ENCODE measurements at regions not wholly inside any gene's neighbourhood (a gene's known extent, or its start where the extent isn't known, plus 50 kb on each side); places are given as distances from the start of the nearest gene placed in this dataset.
"Not testable (repeated sequence)": the region's sequence is repeated elsewhere in the genome, so short reads cannot be mapped to it uniquely, and the experiment has no call there.

DNA sequence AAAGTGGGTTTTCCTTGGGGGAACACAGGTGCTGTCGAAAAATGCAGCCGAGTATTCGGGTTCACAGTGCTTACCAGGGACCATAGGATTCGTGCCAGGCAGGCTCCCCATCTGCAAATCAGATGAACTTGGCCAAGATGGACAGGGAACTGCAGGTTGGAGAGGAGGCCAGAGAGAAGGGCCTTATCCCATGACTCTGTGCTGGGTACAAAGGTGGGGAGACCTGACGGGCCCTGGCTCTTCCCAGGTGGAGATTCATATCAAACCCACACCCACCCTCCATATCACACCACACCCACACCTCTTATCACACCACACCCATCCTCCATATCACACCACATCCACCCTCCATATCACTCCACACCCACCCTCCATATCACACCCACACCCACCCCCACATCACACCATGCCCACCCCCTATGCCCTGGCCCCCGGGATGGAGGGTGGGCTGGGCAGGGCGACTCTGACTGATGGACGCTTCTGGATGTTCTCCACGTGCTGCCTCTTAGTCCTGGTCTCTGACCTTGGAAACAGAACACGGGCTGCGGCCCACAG lies 319.7 kb downstream of the ADGRD1 start:
- Mint-ChIP-seq H3K27me3 (ENCODE audit: low read depth, poor library complexity) (peaks cover 6% of the 10 kb centered on the region), H3K4me3 (no peak overlapping the region), H3K4me1 (peaks cover 14% of the 10 kb centered on the region), H3K36me3 (ENCODE audit: low read depth) (no peaks in the 10 kb centered on the region), H3K27ac (no peak overlapping the region), H3K9me3 (no peaks in the 10 kb centered on the region)
- no peak for DNase-seq
- TF ChIP-seq, protein P1, sequence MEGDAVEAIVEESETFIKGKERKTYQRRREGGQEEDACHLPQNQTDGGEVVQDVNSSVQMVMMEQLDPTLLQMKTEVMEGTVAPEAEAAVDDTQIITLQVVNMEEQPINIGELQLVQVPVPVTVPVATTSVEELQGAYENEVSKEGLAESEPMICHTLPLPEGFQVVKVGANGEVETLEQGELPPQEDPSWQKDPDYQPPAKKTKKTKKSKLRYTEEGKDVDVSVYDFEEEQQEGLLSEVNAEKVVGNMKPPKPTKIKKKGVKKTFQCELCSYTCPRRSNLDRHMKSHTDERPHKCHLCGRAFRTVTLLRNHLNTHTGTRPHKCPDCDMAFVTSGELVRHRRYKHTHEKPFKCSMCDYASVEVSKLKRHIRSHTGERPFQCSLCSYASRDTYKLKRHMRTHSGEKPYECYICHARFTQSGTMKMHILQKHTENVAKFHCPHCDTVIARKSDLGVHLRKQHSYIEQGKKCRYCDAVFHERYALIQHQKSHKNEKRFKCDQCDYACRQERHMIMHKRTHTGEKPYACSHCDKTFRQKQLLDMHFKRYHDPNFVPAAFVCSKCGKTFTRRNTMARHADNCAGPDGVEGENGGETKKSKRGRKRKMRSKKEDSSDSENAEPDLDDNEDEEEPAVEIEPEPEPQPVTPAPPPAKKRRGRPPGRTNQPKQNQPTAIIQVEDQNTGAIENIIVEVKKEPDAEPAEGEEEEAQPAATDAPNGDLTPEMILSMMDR (IDR thresholded peaks at IDR 0.05) = no peak

DNA sequence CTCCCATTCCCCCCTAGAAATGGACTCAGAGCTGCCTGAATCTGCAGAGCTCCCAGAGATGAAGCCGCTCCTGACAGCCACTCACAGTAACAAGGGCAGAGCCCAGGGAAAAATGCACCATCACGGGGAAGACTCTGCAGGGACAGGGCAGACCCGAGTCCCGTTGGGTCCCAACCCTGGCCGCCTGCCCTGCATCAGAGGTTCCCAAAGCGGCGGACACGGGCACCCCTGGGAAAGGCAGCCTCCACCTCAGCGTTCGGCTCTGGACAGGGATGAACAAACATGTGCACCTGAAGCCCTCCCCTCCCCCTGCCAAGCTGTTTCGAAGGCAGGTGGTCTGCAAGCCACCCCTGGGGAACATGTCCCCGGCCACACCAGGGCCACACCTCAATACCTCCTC lies 320.4 kb downstream of the ADGRD1 start:
- TF ChIP-seq, protein P1 (IDR thresholded peaks at IDR 0.05) = no peak
- no peak overlapping the region for H3K4me3 Mint-ChIP-seq
- peaks cover 3% of the 10 kb centered on the region for H3K27me3 Mint-ChIP-seq (ENCODE audit: low read depth, poor library complexity)
- H3K4me1 Mint-ChIP-seq = peaks cover 10% of the 10 kb centered on the region
- no peak for DNase-seq
- H3K9me3 Mint-ChIP-seq = no peaks in the 10 kb centered on the region
- no peaks in the 10 kb centered on the region for H3K36me3 Mint-ChIP-seq (ENCODE audit: low read depth)
- H3K27ac Mint-ChIP-seq = no peak overlapping the region

DNA sequence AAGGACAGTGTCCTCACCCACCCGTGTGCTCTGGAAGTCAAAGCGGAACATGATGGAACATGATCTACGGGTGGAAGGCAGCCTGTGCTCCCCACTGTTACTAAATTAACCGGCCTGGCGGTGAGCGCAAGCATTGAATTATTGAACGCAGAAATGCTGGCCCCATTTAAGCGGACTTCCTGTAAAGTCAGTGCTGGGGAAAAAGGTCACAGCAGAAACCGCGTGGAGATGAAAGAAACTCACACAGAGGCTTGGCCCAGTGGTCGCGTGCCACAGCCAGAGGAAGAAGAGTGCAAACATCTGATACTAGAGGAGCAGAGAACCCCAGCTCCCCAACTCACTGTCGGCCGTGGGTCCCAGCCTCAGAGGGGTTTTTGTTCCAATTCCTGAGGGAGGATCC lies 321.2 kb downstream of the ADGRD1 start:
- TF ChIP-seq, protein P1 (IDR thresholded peaks at IDR 0.05) = no peak
- no peaks in the 10 kb centered on the region for H3K9me3 Mint-ChIP-seq
- peaks cover 3% of the 10 kb centered on the region for H3K27me3 Mint-ChIP-seq (ENCODE audit: low read depth, poor library complexity)
- peak overlapping the region; percentile 80 for H3K27ac Mint-ChIP-seq
- H3K4me3 Mint-ChIP-seq = no peak overlapping the region
- DNase-seq = no peak
- H3K4me1 Mint-ChIP-seq = peaks cover 7% of the 10 kb centered on the region
- H3K36me3 Mint-ChIP-seq (ENCODE audit: low read depth) = no peaks in the 10 kb centered on the region

DNA sequence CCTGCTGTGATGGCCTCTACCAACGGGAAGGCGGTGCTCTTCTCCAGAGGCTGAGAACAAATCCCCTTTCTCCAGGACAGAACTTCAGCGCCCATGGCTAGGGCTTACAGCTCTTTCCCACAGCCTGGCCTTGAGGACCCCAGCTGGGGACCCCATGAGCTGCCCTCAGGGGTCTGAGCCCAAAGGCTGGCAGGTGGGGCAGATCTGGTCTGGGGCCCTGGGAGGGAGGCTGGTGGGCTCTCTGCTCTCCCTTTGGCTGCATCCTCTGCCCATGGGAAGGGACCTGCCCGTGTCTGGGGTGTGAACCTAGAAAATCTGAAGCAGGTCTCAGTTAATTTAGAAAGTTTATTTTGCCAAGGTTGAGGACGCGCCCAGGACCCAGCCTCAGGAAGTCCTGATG lies 322.1 kb downstream of the ADGRD1 start:
- TF ChIP-seq, protein P1 (IDR thresholded peaks at IDR 0.05) = no peak
- DNase-seq = no peak
- peaks cover 3% of the 10 kb centered on the region for H3K27me3 Mint-ChIP-seq (ENCODE audit: low read depth, poor library complexity)
- H3K4me3 Mint-ChIP-seq = no peak overlapping the region
- H3K9me3 Mint-ChIP-seq = no peaks in the 10 kb centered on the region
- H3K27ac Mint-ChIP-seq = no peak overlapping the region
- H3K36me3 Mint-ChIP-seq (ENCODE audit: low read depth) = no peaks in the 10 kb centered on the region
- peaks cover 4% of the 10 kb centered on the region for H3K4me1 Mint-ChIP-seq

DNA sequence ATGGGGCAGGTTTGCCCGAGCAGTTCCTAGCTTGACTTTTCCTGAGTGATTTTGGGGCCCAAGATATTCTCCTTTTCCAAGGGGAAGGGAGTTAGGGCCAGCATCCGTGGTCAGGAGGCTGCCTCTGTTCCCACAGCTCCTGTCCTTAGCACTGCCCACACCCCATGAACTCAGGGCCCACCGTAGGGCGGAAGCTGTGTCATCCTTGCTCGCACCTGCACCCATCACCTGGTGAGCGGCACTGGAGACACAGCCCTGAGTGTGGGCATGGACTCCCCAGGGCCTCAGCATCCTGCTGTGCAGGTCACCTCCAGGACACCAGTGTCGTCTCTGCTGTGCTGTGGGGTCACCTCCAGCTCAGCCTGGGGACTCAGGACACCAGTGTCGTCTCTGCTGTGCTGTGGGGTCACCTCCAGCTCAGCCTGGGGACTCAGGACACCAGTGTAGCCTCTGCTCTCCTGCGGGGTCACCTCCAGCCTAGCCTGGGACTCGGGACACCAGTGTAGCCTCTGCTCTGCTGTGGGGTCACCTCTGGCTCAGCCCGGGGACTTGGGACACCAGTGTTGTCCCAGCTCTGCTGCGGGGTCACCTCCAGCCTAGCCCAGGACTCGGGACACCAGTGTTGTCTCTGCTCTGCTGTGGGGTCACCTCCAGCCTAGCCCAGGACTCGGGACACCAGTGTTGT lies 322.9 kb downstream of the ADGRD1 start:
- no peak for DNase-seq
- H3K27ac Mint-ChIP-seq = no peak overlapping the region
- H3K27me3 Mint-ChIP-seq (ENCODE audit: low read depth, poor library complexity) = peaks cover 3% of the 10 kb centered on the region
- no peak overlapping the region for H3K4me3 Mint-ChIP-seq
- no peaks in the 10 kb centered on the region for H3K36me3 Mint-ChIP-seq (ENCODE audit: low read depth)
- TF ChIP-seq, protein P1 (IDR thresholded peaks at IDR 0.05) = no peak
- no peaks in the 10 kb centered on the region for H3K9me3 Mint-ChIP-seq
- peaks cover 4% of the 10 kb centered on the region for H3K4me1 Mint-ChIP-seq

DNA sequence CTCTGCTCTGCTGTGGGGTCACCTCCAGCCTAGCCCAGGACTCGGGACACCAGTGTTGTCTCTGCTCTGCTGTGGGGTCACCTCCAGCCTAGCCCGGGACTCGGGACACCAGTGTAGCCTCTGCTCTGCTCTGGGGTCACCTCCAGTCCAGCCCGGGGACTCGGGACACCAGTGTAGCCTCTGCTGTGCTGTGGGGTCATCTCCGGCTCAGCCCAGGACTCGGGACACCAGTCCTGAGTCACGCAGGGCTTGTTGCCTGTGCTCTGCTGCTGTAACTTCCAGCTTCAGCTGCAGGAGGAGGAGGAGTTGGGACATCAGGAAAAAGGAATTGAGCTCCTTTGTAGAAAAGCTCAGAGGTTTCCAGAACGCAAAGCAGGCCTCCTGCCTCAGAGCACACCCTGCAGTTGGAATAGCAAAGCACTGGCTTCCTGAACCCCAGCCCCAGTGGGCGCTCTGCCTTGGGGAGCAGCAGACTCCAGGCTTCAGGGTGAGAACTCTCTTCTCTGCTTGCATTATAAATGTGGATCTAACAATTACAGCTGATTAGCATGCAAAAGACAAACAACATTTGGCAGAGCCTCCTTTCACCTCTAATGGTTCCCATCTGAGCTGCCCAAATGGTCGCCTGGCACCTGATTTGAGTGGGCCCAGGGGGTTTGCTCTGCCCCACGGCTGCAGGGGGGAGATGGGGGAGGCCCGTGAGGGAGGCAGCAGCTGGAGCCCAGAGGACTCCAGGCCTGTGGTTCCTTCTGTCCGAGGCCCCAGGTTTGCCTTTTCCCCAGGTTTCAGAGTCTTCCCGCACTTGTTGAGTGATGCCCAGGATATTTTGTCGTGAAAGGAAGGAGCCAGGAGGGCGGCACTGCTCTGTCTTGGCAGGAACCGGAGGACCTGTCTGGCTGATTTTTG lies 323.7 kb downstream of the ADGRD1 start:
- H3K4me3 Mint-ChIP-seq; H3K36me3 Mint-ChIP-seq (ENCODE audit: low read depth); H3K4me1 Mint-ChIP-seq; H3K9me3 Mint-ChIP-seq; H3K27me3 Mint-ChIP-seq (ENCODE audit: low read depth, poor library complexity); H3K27ac Mint-ChIP-seq; DNase-seq: not testable (repeated sequence)

DNA sequence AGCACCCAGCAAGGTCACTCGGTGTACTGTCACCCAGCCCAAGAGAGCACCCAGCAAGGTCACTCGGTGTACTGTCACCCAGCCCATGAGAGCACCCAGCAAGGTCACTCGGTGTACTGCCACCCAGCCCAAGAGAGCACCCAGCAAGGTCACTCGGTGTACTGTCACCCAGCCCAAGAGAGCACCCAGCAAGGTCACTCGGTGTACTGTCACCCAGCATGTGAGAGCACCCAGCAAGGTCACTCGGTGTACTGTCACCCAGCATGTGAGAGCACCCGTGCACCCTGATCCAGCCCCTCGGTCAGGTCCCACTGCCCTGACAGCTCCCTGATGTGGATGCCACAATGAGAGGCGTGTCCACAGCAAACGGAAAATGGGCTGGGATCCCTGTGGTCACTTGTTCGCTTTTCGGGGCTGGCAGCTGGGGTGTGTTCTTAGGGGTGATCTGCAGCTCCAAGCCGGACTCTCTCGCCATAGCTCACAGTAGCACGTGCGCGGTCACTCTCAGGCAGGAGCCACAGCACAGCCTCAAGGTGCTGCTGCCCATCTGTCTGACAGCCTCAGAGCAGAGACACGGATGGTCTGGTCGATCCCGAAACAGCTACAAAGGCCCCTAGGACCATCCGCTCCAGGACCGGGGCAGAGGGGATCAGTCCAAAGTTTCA lies 324.9 kb downstream of the ADGRD1 start:
- H3K4me1 Mint-ChIP-seq; H3K4me3 Mint-ChIP-seq; H3K27me3 Mint-ChIP-seq (ENCODE audit: low read depth, poor library complexity); DNase-seq; H3K9me3 Mint-ChIP-seq; H3K36me3 Mint-ChIP-seq (ENCODE audit: low read depth); H3K27ac Mint-ChIP-seq: not testable (repeated sequence)
